A673 (cell line): ENCODE measurements at regions not wholly inside any gene's neighbourhood (a gene's known extent, or its start where the extent isn't known, plus 50 kb on each side); places are given as distances from the start of the nearest gene placed in this dataset.

Source experiments
- BruUV-seq: library from RNA; stranded (reverse); fragments of 400-500 nt; replicated peaks from 2 replicates; lab custom pipeline; 2021; lab: Mats Ljungman, UMichigan
- CTCF ChIA-PET: fragments of 300-600 bp; sonication (Branson Sonifier 250); formaldehyde crosslinking; loops from one replicate; lab custom pipeline; 2022; ENCODE audit warnings: antibody characterized with exemption; lab: Charles Lee
- POLR2A ChIA-PET: fragments of 300-600 bp; sonication (Branson Sonifier 250); formaldehyde crosslinking; loops from one replicate; lab custom pipeline; 2022; ENCODE audit warnings: antibody characterized with exemption; ENCODE audit not compliant: low non-redundant PET; lab: Charles Lee
- DNase-seq: peaks from one replicate; pipeline ENCODE4 v3.0.0-alpha.2; 2015; ENCODE audit warnings: low spot score
- H3K27ac ChIP-seq: fragments of 200-600 bp; sonication (generic); 2 replicates; pipeline ENCODE4 v1.5.1; 2016; ENCODE audit warnings: mixed run types, low read depth, mild to moderate bottlenecking, mixed read lengths, antibody characterized with exemption, low read length; ENCODE audit not compliant: poor library complexity, severe bottlenecking
- H3K27me3 ChIP-seq: fragments of 200-600 bp; sonication (generic); replicated peaks from 2 replicates; pipeline ENCODE4 v1.6.1; 2017; ENCODE audit warnings: mixed run types, low read depth, mild to moderate bottlenecking, mixed read lengths, antibody characterized with exemption, low read length; ENCODE audit not compliant: insufficient read depth, poor library complexity
- H3K36me3 ChIP-seq: fragments of 200-600 bp; sonication (generic); 2 replicates; pipeline ENCODE4 v1.6.1; 2016; ENCODE audit warnings: mixed run types, mild to moderate bottlenecking, mixed read lengths, antibody characterized with exemption, low read length; ENCODE audit not compliant: insufficient read depth, poor library complexity, severe bottlenecking
- H3K4me1 ChIP-seq: fragments of 200-600 bp; sonication (generic); 2 replicates; pipeline ENCODE4 v1.6.1; 2017; ENCODE audit warnings: mixed run types, mild to moderate bottlenecking, mixed read lengths, antibody characterized with exemption, low read length; ENCODE audit not compliant: insufficient read depth, poor library complexity, severe bottlenecking
- H3K4me3 ChIP-seq: fragments of 200-600 bp; sonication (generic); 2 replicates; pipeline ENCODE4 v1.5.1; 2016; ENCODE audit warnings: low read depth, mixed run types, mild to moderate bottlenecking, mixed read lengths, low read length; ENCODE audit not compliant: poor library complexity, severe bottlenecking
- H3K9me3 ChIP-seq: fragments of 200-600 bp; sonication (generic); 2 replicates; pipeline ENCODE4 v1.6.1; 2016; ENCODE audit warnings: mixed run types, low read depth, mild to moderate bottlenecking, mixed read lengths, antibody characterized with exemption, low read length; ENCODE audit not compliant: poor library complexity, severe bottlenecking
- CTCF ChIP-seq: fragments of 300-800, 200-600 bp; sonication (generic); conservative IDR thresholded peaks from 2 replicates; pipeline ENCODE4 v1.5.1; 2017; ENCODE audit warnings: low read depth, mild to moderate bottlenecking, antibody characterized with exemption, low read length, moderate library complexity, mixed read lengths
- EZH2 ChIP-seq: fragments of 200-600 bp; sonication (generic); IDR thresholded peaks from 2 replicates; pipeline ENCODE4 v1.6.1; 2017; ENCODE audit warnings: borderline replicate concordance, low read depth, mild to moderate bottlenecking, mixed read lengths, antibody characterized with exemption, low read length; ENCODE audit not compliant: poor library complexity, severe bottlenecking
- intact Hi-C: fragments of 100-400 bp; cut with micrococcal nuclease; formaldehyde crosslinking; loops from one replicate; pipeline ENCODE4 v1.10.0; 2022; ENCODE audit not compliant: unreplicated experiment

GRCh38 chr2:150591496-150592285 lies 104.2 kb upstream of the RND3 start:
- peaks cover 3% of the 10 kb centered on the region for H3K4me1 ChIP-seq
- no peak for TF ChIP-seq CTCF
- no peak for TF ChIP-seq EZH2
- no peak for DNase-seq
- H3K27me3 ChIP-seq, result no peaks in the 10 kb centered on the region
- no peaks in the 10 kb centered on the region for H3K9me3 ChIP-seq
- intact Hi-C loops, result loop anchor here (10.0 kb wide), 1 partner anchor 767 kb away; no protein-coding TSS in a partner anchor
- H3K4me3 ChIP-seq, result no peak overlapping the region
- CTCF ChIA-PET, result no interaction called here
- POLR2A ChIA-PET, result interaction anchor here (0.6 kb wide), 1 partner anchor 775 kb away, joined by 3 read pairs; no protein-coding TSS in a partner anchor
- H3K27ac ChIP-seq, result no peak overlapping the region
- no TSS peak for BruUV-seq
- no peaks in the 10 kb centered on the region for H3K36me3 ChIP-seq

- Histone ChIP-seq H3K9me3 (no peaks in the 10 kb centered on the region), H3K4me1 (peaks cover 3% of the 10 kb centered on the region), H3K27me3 (no peaks in the 10 kb centered on the region), H3K27ac (no peak overlapping the region), H3K4me3 (no peak overlapping the region), H3K36me3 (no peaks in the 10 kb centered on the region)
- POLR2A ChIA-PET, result no interaction called here
- TF ChIP-seq EZH2 (no peak), CTCF (no peak)
- CTCF ChIA-PET, result no interaction called here
- no peak for DNase-seq
- no TSS peak for BruUV-seq
- intact Hi-C loops, result loop anchor here (10.0 kb wide), 1 partner anchor 765 kb away; no protein-coding TSS in a partner anchor
These were observed 102.2 kb upstream of the RND3 start for GRCh38 chr2:150589681-150590080.

- TF ChIP-seq EZH2 (no peak), CTCF (no peak)
- Histone ChIP-seq H3K27me3 (no peaks in the 10 kb centered on the region), H3K36me3 (no peaks in the 10 kb centered on the region), H3K27ac (no peak overlapping the region), H3K9me3 (no peaks in the 10 kb centered on the region), H3K4me3 (no peak overlapping the region), H3K4me1 (peaks cover 3% of the 10 kb centered on the region)
- DNase-seq, result no peak
- ChIA-PET POLR2A (no interaction called here), CTCF (no interaction called here)
- intact Hi-C loops, result no loop called here
- no TSS peak for BruUV-seq
These were observed 101.0 kb upstream of the RND3 start for GRCh38 chr2:150588506-150588870.
